Hematopoietic multipotent progenitor cell treated with erythropoietin and hydrocortisone succinate and interleukin-3 and kit ligand, for 4 days (in vitro differentiated cells): ENCODE measurements at regions not wholly inside any gene's neighbourhood (a gene's known extent, or its start where the extent isn't known, plus 50 kb on each side); places are given as distances from the start of the nearest gene placed in this dataset.
"Not testable (repeated sequence)": the region's sequence is repeated elsewhere in the genome, so short reads cannot be mapped to it uniquely, and the experiment has no call there.

Experiments
- DNase-seq: peaks from one replicate; pipeline ENCODE4 v3.0.0-alpha.2; 2015

DNA sequence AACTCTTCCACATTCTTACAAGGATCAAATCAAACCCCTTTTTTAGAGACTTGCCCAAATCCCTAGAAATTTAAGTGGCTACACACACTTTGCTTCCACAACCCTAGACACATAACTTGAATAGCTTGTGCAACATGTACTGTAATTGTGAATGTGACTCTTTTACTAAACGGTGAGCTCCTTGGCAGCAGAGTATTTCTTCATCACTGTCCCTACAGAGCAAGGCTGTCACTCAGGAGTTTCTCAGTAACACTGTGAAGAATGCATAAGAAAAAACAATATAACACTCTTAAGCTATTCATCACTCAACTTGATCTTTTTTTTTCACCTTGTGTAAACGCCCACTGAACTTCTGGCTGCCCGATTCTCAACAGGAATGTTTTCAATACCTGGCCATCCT, 53.8 kb upstream of the ADAMTS18 start:
- no peak for DNase-seq

DNA sequence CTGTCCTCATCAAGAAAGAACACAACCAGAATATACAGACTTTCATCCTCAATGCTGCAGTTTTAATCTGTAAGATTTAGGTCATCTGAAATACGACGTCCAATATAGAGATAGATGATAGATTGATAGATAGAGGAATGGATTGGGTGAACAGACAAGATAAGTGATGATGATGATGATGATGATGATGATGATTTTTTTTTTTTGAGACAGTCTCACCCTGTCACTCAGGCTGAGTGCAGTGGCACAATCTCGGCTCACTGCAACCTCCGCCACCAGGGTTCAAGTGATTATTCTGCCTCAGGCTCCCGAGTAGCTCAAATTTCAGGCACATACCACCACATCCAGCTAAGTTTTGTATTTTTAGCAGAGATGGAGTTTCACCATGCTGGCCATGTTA, 56.3 kb upstream of the ADAMTS18 start:
- DNase-seq, result no peak

DNA sequence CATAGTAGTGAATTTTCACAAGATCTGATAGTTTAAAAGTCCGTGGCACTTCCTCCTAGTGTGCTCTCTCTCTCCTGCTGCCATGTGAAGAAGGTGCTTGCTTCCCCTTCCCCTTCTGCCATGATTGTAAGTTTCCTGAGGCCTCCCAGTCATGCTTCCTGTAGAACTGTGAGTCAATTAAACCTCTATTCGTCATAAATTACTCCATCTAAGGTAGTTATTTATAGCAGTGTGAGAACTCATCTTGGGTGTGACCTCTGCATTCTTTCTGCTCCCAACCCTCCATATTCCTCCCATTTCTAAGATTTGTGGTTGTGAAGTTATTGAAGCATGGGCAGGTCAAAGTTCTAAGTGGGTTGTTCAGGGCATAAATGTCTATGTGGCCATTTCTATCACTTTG, 62.1 kb upstream of the ADAMTS18 start:
- DNase-seq, result no peak

DNA sequence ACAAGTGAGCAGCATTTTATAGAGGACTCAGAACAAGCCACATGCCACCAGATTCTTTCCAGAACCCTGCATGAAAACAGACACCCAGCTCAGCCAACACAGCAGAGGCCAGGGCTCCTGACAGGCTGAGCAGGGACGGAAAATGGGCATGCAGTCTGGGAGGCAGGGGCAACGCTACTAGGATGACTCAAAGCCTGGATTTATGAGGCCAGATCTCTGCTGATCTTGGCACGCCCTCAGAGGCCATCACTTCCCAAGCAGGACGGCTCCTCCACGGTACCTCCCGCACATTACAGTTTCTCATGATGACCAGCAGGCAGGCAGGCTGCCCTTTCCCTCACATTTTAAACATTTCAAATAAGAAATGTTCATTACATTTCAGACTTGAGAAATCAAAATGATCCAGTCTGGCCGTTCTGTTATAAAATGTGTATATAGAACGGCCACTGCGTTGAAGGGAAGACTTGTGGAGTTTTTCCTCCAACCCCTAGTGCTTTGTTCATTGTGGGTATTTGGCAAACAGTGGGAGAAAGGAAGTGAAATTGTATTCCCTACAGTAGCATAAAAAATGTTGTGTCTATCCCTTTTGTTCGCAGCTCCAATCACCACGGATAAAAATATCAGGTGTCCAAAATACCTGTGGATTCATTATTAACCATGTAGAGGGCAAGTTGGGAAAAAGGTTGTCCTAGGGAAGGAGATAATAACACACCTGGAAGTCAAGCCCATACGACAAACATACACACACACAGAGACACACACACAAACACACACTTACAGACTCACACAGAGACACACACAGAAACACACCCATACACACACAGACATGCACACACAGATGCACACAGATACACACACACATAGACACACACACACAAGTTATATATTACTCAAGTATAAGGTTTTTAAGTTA, 64.8 kb upstream of the ADAMTS18 start:
- DNase-seq, result no peak

DNA sequence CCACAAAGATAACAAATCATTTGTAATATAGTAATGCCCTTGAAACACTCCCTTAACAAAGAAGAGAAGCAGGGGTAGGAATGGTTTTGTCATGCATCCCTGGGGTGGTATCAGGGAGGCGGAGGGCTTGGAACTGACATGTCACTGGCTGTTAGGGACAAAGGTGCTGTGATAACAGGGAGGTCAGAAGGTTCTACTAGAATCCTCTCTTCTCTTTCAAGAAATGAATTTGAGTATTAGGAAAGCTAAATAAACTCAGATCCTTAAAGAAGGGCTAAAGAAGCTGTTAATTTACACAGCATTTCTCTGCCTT, 65.4 kb upstream of the ADAMTS18 start:
- no peak for DNase-seq

DNA sequence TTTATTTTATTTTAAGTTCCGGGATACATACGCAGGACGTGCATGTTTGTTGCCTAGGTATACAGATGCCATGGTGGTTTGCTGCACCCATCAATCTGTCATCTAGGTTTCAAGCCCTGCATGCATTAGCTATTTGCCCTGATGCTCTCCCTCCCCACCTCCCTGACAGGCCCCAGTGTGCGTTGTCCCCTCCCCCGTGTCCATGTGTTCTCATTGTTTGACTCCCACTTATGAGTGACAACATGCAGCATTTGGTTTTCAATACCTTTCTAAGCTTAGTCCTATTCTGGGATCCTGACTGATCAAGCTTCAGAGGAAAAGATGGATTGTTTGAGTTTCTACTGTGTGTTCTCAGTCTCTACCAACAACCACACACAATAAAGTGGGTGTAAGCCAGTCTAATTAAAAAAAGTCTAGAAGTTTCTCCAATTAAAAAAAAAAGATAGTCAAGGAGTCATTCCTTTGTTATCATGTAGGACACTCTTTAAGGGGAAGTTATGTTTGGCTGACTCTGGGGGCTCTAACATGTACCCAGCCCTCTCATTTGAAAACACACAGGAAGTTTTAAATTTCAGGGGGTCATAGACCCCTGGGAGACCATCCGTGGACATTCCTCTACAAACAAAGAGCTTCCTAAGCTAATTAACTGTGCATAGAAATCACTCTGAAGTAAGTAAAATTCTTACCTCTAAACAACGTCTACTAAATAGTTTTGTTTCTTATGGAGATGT, 66.3 kb upstream of the ADAMTS18 start:
- no peak for DNase-seq

DNA sequence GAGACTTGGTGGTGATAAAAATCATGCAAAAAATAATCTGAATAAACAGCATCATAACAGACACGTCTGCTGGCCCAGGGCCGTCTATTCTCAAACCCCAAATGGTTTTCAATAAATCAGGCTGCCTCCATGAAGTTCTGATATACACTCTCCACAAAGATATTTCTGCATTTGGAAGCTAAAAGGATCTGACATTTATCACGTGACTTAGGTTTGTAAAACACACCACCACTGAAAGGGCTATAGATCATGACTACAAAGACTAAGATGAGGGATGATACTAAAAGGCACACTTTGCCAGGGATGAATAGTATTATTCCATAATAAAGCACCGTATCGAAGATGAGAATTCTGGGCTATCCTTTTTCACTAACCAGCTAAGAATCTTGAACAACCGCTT, 67.6 kb upstream of the ADAMTS18 start:
- no peak for DNase-seq

DNA sequence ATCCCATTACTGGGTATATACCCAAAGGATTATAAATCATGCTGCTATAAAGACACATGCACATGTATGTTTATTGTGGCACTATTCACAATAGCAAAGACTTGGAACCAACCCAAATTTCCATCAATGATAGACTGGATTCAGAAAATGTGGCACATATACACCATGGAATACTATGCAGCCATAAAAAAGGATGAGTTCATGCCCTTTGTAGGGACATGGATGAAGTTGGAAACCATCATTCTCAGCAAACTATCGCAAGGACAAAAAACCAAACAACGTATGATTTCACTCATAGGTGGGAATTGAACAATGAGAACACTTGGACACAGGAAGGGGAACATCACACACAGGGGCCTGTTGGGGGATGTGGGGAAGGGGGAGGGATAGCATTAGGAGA, 71.7 kb upstream of the ADAMTS18 start:
- DNase-seq, result not testable (repeated sequence)

DNA sequence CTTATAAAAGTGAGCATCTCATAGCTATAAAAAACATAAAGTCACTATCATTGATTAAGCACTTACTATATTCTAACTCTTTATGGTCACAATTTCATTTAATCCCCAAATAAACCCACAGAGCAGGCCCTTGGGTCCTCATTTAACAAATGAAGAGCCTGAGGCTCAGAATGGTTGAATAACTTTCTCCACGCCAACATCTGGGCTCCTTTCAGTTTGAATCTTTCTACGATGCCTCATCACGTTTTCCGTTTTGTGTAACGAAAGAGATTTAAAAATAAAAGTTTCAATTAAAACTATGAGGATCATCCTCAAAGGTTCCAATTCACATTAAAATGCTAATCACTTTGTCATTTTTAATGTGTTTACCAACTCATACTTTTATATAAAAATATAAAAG, 74.2 kb upstream of the ADAMTS18 start:
- DNase-seq, result no peak

DNA sequence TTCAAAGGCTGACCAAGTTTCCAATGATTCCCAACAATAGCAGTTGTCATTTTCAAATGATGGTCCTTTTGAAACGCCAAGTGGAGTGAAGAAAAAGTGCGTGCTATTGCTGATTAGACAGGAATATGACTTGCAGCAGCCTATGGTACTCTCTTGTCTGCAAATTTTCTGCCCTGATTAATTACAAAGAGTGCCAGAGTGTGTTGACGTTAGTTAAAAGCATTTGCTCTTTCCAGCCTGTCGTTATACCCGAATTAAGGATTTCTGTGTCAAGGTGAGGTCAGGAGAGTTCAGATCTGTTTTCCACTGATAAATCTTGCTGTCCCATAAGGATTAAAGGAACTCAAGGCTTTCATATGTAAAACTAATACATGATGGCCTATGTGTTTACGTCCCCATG, 75.0 kb upstream of the ADAMTS18 start:
- DNase-seq, result no peak

DNA sequence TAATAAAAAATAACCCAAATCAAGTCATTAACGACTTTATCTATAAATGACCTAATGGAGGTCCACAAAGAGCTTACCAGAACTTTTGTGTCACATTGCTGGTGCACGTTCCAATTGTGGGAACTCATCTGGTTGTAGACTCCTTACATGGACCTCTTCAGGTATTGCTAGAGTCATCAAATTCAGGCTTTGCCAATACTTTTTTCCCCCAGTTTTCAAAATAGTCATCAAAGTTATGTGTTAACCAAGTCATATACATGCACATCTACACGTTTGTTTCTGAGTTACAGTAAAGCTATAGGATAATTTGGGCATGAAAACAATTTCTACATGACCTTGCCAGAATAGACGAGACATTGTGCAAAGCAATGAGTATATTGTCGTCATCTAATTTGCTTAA, 76.2 kb upstream of the ADAMTS18 start:
- no peak for DNase-seq

DNA sequence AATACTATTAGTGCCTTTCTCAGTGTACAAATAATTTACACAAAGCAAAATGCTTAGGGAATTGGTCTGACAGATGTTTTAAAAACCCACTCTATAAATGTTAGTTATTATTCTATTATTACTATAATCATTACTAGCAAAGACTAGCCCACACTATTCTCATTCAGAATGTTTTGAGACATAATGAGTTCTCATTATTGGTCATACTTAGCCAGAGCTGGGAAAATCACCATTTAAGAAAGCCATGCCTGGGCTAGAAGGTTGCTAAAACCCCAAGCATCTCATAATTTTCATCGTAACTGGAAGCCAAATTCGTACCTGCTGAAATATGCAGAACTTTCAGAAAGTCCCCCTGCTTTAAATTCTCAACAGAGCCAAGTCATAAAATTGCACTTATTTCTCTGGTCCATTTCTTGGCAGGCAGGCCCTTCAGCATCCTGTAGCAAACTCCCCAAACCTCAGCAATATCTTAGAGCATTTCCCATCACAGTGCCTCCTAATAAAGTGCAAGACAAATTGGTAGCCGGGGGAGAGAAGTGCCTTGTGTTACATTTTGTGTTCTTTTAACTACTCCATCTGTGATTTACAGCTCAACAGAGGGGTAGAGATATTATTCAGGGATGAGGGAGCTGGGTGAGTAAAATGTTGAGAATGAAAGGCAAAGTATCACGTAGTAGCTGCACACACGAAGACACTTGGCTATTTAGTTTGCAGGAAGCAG, 79.8 kb upstream of the ADAMTS18 start:
- no peak for DNase-seq

DNA sequence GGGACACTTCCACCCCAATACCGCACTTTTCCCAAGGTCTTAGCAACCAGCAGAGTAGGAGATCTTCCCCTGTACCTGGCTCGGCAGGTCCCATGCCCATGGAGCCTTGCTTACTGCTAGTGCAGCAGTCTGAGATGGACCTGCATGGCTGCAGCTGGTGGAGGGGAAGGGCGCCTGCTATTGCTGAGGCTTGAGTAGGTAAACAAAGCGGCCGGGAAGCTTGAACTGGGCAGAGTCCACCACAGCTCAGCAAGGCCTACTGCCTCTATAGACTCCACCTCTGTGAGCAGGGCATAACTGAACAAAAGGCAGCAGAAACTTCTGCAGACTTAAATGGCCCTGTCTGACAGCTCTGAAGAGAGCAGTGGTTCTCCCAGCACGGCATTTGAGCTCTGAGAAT, 90.4 kb upstream of the ADAMTS18 start:
- DNase-seq, result not testable (repeated sequence)

DNA sequence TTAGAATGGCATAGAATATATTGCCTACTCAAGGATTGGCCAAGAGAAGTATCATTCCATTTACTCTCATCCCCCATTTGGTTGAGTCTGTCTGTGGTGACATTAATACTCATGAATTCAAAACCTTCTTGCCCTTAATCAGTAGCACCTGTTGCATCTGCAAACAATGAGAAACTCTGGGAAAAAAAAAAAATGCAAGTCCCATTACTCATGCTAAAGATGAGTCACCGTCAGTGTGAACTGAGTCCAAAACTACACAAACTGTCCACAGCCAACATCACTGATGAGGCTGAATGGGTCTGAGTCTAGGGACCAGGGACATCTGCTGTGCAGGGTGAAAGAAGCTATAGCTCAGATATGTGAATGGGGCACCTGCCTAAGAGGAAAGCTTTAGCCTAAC, 96.9 kb upstream of the ADAMTS18 start:
- DNase-seq, result no peak

DNA sequence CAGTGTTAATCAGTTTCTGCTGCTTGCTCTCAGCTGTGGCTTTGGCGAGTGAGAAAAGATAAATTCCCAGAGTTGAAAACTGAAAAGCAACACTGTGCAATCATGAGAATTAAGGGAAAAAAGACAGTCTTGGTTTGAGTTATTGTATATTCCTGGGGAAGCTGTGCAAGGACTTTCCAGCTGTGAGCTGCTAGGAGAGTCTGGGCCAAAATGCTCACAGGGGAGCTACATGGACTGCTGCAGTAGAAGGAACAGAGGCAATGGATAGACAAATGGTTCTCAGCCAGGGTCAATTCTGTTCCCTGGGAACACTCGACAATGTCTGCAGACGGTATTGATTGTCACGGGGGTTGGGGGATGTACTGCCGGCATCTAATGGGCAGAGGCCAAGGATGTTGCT, 102.0 kb upstream of the ADAMTS18 start:
- DNase-seq, result no peak

DNA sequence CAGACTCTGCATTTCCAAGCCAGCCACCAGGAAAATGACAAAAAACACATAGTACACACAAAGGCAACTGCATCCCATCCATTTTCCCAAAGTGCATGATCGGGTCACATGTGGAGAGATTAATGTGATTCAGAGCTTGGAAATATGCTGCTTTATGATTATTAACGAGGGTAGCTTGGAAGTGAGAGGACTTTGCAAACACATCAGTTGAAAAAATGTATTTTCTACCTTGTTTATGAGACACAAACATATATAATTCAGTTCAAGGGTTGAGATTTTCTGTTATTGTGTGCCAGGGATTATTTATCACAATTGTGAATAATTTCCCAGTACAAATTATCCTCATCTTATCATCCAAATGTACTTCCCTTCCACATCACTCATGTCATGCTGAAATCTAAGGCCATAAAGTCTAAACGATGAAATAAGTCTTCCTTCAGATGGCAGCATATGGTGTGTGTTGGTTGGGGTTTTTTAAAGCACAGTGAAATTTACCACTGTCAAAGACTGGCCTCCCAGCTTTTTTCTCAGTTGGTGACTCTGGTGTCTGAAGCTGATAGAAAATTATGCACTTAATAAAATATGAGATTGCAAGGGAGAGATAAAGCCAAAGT, 104.7 kb upstream of the ADAMTS18 start:
- no peak for DNase-seq

DNA sequence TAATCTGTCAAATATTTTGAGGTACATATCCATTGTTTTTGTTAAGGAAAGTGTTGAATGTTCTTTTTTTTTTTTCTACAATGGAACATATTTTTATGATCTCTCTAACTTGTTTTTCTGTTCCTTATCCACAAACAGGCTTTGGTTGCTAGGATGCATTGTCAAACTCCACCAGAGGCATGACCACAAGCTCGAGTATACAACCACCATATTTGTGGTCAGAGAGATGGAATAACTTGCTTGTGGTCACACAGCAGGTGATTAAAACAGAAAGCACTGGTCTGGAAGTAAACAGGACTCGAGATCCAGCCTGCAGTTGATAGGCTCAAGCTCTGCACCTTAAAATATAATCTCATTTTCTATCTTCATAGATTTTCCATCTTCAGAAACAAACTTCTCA, 105.8 kb upstream of the ADAMTS18 start:
- DNase-seq, result no peak

DNA sequence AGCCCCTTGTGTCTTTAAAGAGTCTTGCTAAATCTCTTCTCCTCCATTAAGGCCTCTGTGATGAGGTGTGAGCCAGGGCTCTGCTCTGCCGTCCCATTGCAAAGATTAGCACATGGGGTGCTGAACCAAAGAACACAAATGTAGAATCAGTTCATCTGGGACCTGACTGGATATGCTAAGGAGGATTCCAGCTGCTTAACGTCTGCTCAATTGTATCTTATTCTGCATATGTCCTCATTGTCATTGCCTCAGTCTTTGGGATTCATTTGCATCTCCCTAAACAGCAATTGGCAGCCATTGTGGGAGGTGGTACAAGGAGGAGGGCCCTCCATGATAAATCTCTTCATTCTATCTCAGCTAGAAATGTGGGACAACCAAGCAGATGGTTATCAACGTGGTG, 106.3 kb upstream of the ADAMTS18 start:
- DNase-seq, result no peak

DNA sequence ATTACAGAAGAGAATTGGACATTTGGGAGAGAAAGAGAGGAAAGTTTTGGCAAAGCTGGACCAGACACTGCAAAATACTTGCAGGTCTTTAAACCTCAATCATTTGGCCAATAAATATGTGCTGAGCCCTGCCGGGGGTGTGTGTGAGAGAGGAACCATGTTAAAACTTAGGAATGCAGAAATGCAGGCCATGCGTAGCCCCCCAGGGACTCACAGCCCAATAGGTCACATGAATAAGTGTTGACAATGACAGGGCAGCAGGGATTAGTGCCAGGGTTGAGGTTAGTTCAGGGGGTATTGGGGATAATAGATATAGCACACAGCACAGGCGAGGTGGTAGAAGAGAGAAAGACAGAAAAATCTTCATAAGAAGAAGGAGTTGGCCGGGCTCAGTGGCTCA, 113.3 kb upstream of the ADAMTS18 start:
- no peak for DNase-seq

DNA sequence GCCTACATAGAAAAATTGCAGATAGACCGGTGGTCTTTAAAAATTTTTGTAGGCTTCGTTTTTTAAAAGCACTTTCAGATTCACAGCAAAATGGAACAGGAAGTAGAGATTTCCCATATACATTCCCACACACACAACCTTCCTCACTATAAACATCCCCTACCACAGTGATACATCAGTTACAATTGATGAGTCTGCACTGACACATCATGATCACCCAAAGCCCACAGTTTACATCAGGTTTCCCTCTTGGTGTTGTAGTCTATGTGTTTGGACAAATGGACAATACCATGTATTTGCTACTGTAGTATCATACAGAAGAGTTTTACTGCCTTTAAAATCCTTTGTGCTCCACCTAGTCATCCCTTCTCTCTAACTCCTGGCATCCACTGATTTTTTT, 113.9 kb upstream of the ADAMTS18 start:
- DNase-seq, result no peak

DNA sequence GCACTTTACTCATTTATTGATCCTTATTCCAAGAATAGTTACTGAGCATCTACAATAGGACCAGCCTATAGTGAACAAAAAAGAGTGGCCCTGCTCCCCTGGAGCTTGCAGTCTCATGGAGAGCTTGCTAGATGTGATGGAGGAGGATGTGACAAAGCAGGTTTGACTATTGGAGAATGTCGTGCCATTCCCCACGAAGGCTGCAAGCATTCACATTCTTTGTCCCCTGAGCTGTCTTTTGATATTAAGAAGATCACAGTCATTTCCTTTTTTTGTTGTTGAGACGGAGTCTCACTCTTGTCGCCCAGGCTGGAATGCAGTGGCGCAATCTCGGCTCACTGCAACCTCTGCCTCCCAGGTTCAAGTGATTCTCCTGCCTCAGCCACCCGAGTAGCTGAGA, 115.0 kb upstream of the ADAMTS18 start:
- DNase-seq, result no peak

DNA sequence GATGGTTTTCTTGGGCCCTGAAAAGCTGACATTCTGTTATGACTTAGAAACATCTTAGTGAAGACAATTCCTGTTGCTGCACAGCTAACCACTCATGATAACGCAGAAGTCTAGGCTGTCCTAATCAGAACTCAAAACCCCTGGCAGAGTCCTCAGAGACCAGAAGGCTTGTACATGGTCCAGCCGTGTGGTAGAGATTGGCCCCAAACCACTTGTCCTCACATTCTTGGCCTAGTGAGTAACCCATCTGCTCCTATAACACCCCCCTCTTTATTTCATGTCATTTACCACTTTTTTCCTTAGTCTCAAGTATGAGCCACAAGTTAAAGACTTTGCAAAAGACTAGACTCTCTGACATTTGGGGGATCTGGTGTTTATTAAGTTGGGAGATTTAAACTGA, 116.5 kb upstream of the ADAMTS18 start:
- DNase-seq, result no peak

DNA sequence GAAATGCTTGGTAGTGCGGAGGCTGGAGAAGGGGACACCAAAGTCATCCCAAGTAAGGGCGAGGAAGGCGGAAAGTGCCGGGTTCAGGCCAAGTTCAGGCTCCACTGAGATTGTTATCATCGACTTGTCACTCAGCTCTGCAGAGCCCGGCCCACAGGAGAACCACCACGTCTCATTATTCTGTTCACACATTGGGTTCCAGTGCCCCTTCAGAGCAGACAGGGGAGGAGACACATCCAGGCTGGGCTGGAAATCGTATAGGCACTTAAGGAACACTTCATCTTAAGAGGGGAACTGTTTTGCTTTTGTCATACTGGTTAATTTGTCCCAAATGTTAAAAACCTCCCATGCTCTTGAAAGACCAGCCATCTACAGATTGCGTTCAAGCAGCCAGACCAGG, 118.3 kb upstream of the ADAMTS18 start:
- DNase-seq, result no peak

DNA sequence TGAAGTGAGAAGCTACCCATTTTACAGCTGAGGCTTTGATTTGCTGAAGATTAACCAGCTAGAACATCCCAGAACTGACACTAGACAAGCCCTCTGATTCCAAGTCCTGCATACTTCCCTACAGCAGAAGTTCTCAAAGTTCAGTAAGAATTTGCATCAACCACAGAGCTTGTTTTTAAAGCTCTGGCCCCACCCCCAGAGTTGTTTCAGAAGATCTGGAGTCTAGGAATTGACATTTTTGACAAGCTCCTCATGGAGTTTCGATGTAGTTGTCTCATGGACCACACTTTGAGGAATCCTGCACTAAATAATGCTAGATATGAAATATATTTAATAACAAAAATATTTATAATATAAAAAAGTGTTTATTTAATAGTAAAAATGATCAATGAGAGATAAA, 120.3 kb upstream of the ADAMTS18 start:
- DNase-seq, result no peak
